ENCODE measurements at regions not wholly inside any gene's neighbourhood (a gene's known extent, or its start where the extent isn't known, plus 50 kb on each side); places are given as distances from the start of the nearest gene placed in this dataset.
"Not testable (repeated sequence)": the region's sequence is repeated elsewhere in the genome, so short reads cannot be mapped to it uniquely, and the experiment has no call there.

- DNase-seq (ENCODE audit: low spot score) = no peak
Observed at GRCh38 chr12:129959889-129960288, 56.1 kb upstream of the TMEM132D start.

- DNase-seq (ENCODE audit: low spot score) = no peak
Observed at GRCh38 chr12:129961091-129961490, 57.3 kb upstream of the TMEM132D start.

GRCh38 chr12:129961856-129962255 is 58.0 kb upstream of the TMEM132D start:
- DNase-seq (ENCODE audit: low spot score) = no peak

- DNase-seq (ENCODE audit: low spot score) = no peak
Observed at GRCh38 chr12:129964300-129964699, 60.5 kb upstream of the TMEM132D start.

GRCh38 chr12:129964826-129965457 is 61.1 kb upstream of the TMEM132D start:
- peak; percentile 37 for DNase-seq (ENCODE audit: low spot score)

- DNase-seq (ENCODE audit: low spot score) = peak; percentile 61
Observed at GRCh38 chr12:129966146-129966995, 62.5 kb upstream of the TMEM132D start.

- DNase-seq (ENCODE audit: low spot score) = no peak
Observed at GRCh38 chr12:129971721-129972120, 67.9 kb upstream of the TMEM132D start.

GRCh38 chr12:129973236-129973961 is 69.6 kb upstream of the TMEM132D start:
- DNase-seq (ENCODE audit: low spot score) = no peak

GRCh38 chr12:129984106-129984505 is 80.3 kb upstream of the TMEM132D start:
- no peak for DNase-seq (ENCODE audit: low spot score)

GRCh38 chr12:129987841-129988240 is 84.0 kb upstream of the TMEM132D start:
- DNase-seq (ENCODE audit: low spot score) = no peak

- DNase-seq (ENCODE audit: low spot score) = no peak
Observed at GRCh38 chr12:129994634-129995033, 90.8 kb upstream of the TMEM132D start.

GRCh38 chr12:129997239-129997638 is 93.4 kb upstream of the TMEM132D start:
- DNase-seq (ENCODE audit: low spot score) = no peak

GRCh38 chr12:130004310-130004877 is 100.6 kb upstream of the TMEM132D start:
- DNase-seq (ENCODE audit: low spot score) = not testable (repeated sequence)

GRCh38 chr12:130007771-130008170 is 103.9 kb upstream of the TMEM132D start:
- DNase-seq (ENCODE audit: low spot score) = no peak

GRCh38 chr12:130008241-130008640 is 104.4 kb upstream of the TMEM132D start:
- no peak for DNase-seq (ENCODE audit: low spot score)

GRCh38 chr12:130009961-130010360 is 106.1 kb upstream of the TMEM132D start:
- DNase-seq (ENCODE audit: low spot score) = no peak

- no peak for DNase-seq (ENCODE audit: low spot score)
Observed at GRCh38 chr12:130011611-130012385, 108.0 kb upstream of the TMEM132D start.

- peak; percentile 90 for DNase-seq (ENCODE audit: low spot score)
Observed at GRCh38 chr12:130013771-130014484, 110.1 kb upstream of the TMEM132D start.

GRCh38 chr12:130014485-130014807 is 110.6 kb upstream of the TMEM132D start:
- no peak for DNase-seq (ENCODE audit: low spot score)

GRCh38 chr12:130016194-130016593 is 112.4 kb upstream of the TMEM132D start:
- DNase-seq (ENCODE audit: low spot score) = no peak

GRCh38 chr12:130016986-130017385 is 113.2 kb upstream of the TMEM132D start:
- DNase-seq (ENCODE audit: low spot score) = no peak
